NCI-H1417 (cell line): ENCODE measurements at regions not wholly inside any gene's neighbourhood (a gene's known extent, or its start where the extent isn't known, plus 50 kb on each side); places are given as distances from the start of the nearest gene placed in this dataset.

Source experiments
- DNase-seq, 3 experiments: peaks; one replicate each; lab custom pipeline; 2025; lab: John Stamatoyannopoulos, UW

GRCh38 chrX:43581167-43581566, 74.9 kb upstream of the MAOA start:
- no peak for DNase-seq

- no peak for DNase-seq
These were observed 74.1 kb upstream of the MAOA start for GRCh38 chrX:43581888-43582539.

GRCh38 chrX:43582540-43582913, 73.6 kb upstream of the MAOA start:
- no peak for DNase-seq

- no peak for DNase-seq
These were observed 70.2 kb upstream of the MAOA start for GRCh38 chrX:43585922-43586321.

DNA sequence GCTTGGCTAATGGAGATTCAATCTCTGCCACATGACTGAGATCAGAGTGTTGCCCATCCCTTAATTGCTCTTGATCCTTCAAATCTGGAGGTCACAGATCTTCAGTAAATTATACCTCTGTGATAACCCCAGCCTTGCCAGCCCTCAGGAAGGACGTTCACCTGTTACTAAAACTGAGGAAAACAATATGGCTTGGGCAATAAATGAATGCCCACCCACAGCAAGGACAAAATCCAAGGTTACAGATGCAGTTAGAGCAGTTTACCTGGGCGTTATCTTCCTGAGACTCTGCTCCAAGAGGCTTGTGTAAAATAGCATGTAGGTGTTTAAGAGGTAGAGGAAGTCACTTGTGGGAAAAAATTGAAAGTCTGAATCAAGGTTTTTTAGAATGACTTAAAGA, 69.3 kb upstream of the MAOA start:
- DNase-seq = no peak

DNA sequence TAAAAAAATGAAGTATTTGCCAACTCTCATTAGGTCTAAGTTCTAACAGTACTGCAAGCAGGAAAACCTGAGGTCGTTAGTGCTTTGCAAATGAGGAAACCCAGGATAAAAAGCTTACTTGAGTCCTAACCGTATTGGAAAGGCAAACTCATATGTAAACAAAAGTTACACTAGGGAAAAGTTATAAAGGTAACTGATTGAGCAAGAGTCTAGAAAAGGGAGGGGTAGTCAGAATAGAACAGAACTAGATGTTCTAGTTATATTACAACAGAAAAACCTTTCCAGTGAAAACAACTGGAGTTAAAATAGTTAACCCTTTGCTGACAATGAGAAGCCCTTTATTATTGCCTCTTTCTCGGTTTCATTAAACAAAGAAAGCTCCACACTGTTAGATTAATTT, 66.4 kb upstream of the MAOA start:
- DNase-seq = no peak

GRCh38 chrX:43590150-43590549, 65.9 kb upstream of the MAOA start:
- DNase-seq = no peak

- DNase-seq = no peak
These were observed 63.5 kb upstream of the MAOA start for GRCh38 chrX:43592597-43592996.

- no peak for DNase-seq
These were observed 60.2 kb upstream of the MAOA start for GRCh38 chrX:43595931-43596330.

DNA sequence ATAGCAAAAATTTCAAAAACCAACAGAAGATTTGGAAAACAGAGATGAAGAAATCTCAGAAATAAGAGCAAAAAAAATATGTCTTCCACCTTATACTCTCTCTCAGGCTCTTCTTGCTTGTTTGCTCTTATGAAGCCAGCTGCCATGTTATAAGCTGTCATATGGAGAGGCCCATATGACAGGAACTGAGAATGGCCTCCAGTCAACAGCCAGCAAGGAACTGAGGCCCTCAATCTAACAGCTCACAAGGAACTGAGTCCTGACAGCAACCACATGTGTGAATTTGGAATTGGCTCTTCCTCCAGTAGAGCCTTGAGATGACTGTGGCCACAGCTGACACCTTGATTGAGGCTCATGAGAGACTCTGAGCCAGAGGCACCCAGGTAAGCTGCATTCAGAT, 51.3 kb upstream of the MAOA start:
- DNase-seq = no peak

- DNase-seq = no peak
These were observed 50.7 kb upstream of the MAOA start for GRCh38 chrX:43605351-43605750.
